Renal pelvis (tissue), 1 donor: ENCODE measurements at regions not wholly inside any gene's neighbourhood (a gene's known extent, or its start where the extent isn't known, plus 50 kb on each side); places are given as distances from the start of the nearest gene placed in this dataset.

Experiments used
- DNase-seq: peaks from one replicate; pipeline ENCODE4 v3.0.0-alpha.2; 2013

GRCh38 chr4:20598626-20599025 lies 101.6 kb upstream of the PACRGL start:
- DNase-seq = no peak

- no peak for DNase-seq
Observed at GRCh38 chr4:20603671-20604313, 96.5 kb upstream of the PACRGL start.

GRCh38 chr4:20612313-20612712 lies 87.9 kb upstream of the PACRGL start:
- DNase-seq = no peak

- no peak for DNase-seq
Observed at GRCh38 chr4:20614816-20615215, 85.4 kb upstream of the PACRGL start.

- no peak for DNase-seq
Observed at GRCh38 chr4:20615486-20616260, 84.6 kb upstream of the PACRGL start.

- DNase-seq = no peak
Observed at GRCh38 chr4:20616313-20616712, 83.9 kb upstream of the PACRGL start.

- DNase-seq = no peak
Observed at GRCh38 chr4:20616848-20617247, 83.4 kb upstream of the PACRGL start.

- peak; percentile 42 for DNase-seq
Observed at GRCh38 chr4:20617678-20618396, 82.4 kb upstream of the PACRGL start.

GRCh38 chr4:20618731-20619130 lies 81.5 kb upstream of the PACRGL start:
- no peak for DNase-seq

- no peak for DNase-seq
Observed at GRCh38 chr4:20621476-20621875, 78.8 kb upstream of the PACRGL start.

GRCh38 chr4:20622701-20623100 lies 77.6 kb upstream of the PACRGL start:
- DNase-seq = no peak

GRCh38 chr4:20623939-20624338 lies 76.3 kb upstream of the PACRGL start:
- DNase-seq = no peak

- no peak for DNase-seq
Observed at GRCh38 chr4:20624793-20625374, 75.4 kb upstream of the PACRGL start.

GRCh38 chr4:20625426-20625825 lies 74.8 kb upstream of the PACRGL start:
- DNase-seq = no peak

GRCh38 chr4:20626326-20627005 lies 73.8 kb upstream of the PACRGL start:
- no peak for DNase-seq

GRCh38 chr4:20627866-20628265 lies 72.4 kb upstream of the PACRGL start:
- DNase-seq = no peak

GRCh38 chr4:20629186-20630106 lies 70.8 kb upstream of the PACRGL start:
- DNase-seq = no peak

GRCh38 chr4:20638825-20639224 lies 61.4 kb upstream of the PACRGL start:
- DNase-seq = no peak

- no peak for DNase-seq
Observed at GRCh38 chr4:20639346-20639745, 60.9 kb upstream of the PACRGL start.

- no peak for DNase-seq
Observed at GRCh38 chr4:20640989-20641388, 59.3 kb upstream of the PACRGL start.

- no peak for DNase-seq
Observed at GRCh38 chr4:20641976-20642375, 58.3 kb upstream of the PACRGL start.
